Heart left ventricle (tissue), 16 donors: ENCODE measurements at regions not wholly inside any gene's neighbourhood (a gene's known extent, or its start where the extent isn't known, plus 50 kb on each side); places are given as distances from the start of the nearest gene placed in this dataset.
A peak's percentile ranks its signal among the peaks of the same experiment; 100 is the strongest.

Experiments
- ATAC-seq, 4 donors: fragments of 200-7000 bp; cut with Tn5 transposase; one replicate each; pipeline ENCODE4 v1.9.1; 2020 to 2022; ENCODE audit warnings: moderate library complexity in 4 of 4, mild to moderate bottlenecking in 3 of 4, moderate number of reproducible peaks in 1 of 4
- DNase-seq, 5 donors: peaks; one replicate each; pipeline ENCODE4 v3.0.0-alpha.2; 2020
- H3K27ac ChIP-seq, 12 donors: fragments of 200-600 bp; sonication (generic) in 4 of 12; one replicate each; pipeline versions ENCODE4 v1.5.0 to v1.8.0; 2016 to 2022; ENCODE audit warnings: mild to moderate bottlenecking in 2 of 12
- H3K27me3 ChIP-seq, 9 donors: fragments of 200-600 bp; sonication (generic) in 2 of 9; one replicate each; pipeline versions ENCODE4 v1.5.1 to v1.8.0; 2016 to 2022; ENCODE audit warnings: mild to moderate bottlenecking in 3 of 9
- H3K36me3 ChIP-seq, 9 donors: fragments of 200-600 bp; sonication (generic) in 2 of 9; one replicate each; pipeline versions ENCODE4 v1.5.0 to v1.8.0; 2018 to 2022; ENCODE audit warnings: mild to moderate bottlenecking in 2 of 9
- H3K4me1 ChIP-seq, 12 donors: fragments of 200-600 bp; sonication (generic) in 4 of 12; one replicate each; pipeline versions ENCODE4 v1.5.0 to v1.8.0; 2016 to 2022; ENCODE audit warnings: mild to moderate bottlenecking in 3 of 12
- H3K4me3 ChIP-seq, 12 donors: fragments of 200-600 bp; sonication (generic) in 4 of 12; one replicate each; pipeline versions ENCODE4 v1.5.0 to v1.8.0; 2017 to 2022; ENCODE audit warnings: mild to moderate bottlenecking in 9 of 12, moderate library complexity in 4 of 12
- H3K9me3 ChIP-seq, 12 donors: fragments of 200-600 bp; sonication (generic) in 4 of 12; one replicate each; pipeline versions ENCODE4 v1.5.0 to v1.8.0; 2016 to 2022; ENCODE audit warnings: mild to moderate bottlenecking in 1 of 12
- POLR2A ChIP-seq, 2 donors: fragments of 450-650 bp; IDR thresholded peaks; one replicate each; pipeline ENCODE4 v1.6.1; 2017; ENCODE audit warnings: antibody characterized with exemption in 2 of 2, mild to moderate bottlenecking in 2 of 2, moderate library complexity in 2 of 2
- WGBS, 4 donors: extraction: QIAGEN DNeasy Blood & Tissue Kit in 2 of 4; methylation state at CpG; one replicate each; pipeline versions ENCODE4 v1.1.5 to v1.1.7; 2013 to 2018; 5-methylcytosine and 5-hydroxymethylcytosine counted together
- intact Hi-C, 10 donors: fragments of 100-400 bp; cut with DNase I; formaldehyde crosslinking; loops; one replicate each; pipeline versions ENCODE4 v1.11.1 to v1.14.2; 2022
- TF ChIP-seq, protein P1 (sequence below), 12 donors: fragments of 200-600 bp; sonication (generic) in 4 of 12; IDR thresholded peaks; one replicate each; pipeline versions ENCODE4 v1.5.0 to v1.8.0; 2018 to 2022; ENCODE audit warnings: antibody characterized with exemption in 12 of 12, mild to moderate bottlenecking in 5 of 12
- donor health status: ischemic (EF 13 %, LVEDD 7.1; RV severe dilation, severe dysfunction).
- donor health status: healthy with polysubstance abuse.
- donor health status: DM: no; HTN: yes; CAD: no.
- donor health status: DM: no; HTN: no; CAD: no.
- donor health status: ischemic (EF 25% LVEDD 6.9; RV normal size, moderate dysfunction).
- donor health status: ischemic (EF 25% LVEDD 5.7; RV mildly dilated, moderate dysfunction).
- donor health status: healthy.
- donor health status: DM: yes; HTN: yes; CAD: no.
- donor health status: ischemic (EF 35%, LVEDD 5.7; RV mildly dilated, moderate dysfunction).
- donor health status: nonischemic (EF 11% LVEDD 7.7; RV severe dilation, severe dysfunction).
- donor health status: DM: yes; HTN: yes; CAD: no.
- donor health status: PGD.
- donor health status: ischemic (EF 29% LVEDD 5.4; RV normal size, mild dysfunction).
- donor health status: nonischemic (EF 23%, LVEDD 6.1; RV moderate dilation, normal function).

DNA sequence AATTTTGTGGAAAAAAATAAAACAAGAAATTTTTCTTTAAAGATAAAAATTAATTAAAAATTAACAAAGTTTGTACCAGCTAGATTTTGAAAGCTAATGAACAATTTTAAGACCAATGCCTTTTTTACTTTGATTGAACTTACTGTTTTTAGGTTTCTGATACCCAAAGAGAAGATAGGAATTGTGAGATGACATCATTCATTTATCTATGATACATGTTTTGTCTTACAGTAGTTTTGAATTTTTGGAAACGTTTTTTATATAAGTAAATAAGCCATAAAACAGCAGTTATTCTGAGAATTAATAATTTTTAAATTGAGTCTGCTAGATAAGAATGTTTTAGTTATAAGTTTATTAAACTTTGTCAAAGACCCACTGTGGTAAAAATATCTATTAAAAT lies 65.0 kb upstream of the GPR174 start:
- intact Hi-C loops: no loop called here
- Histone ChIP-seq H3K4me1 (peaks cover 0 to 4% (median 0%) of the 10 kb centered on the region in 12 donors), H3K36me3 (no peaks in the 10 kb centered on the region), H3K4me3 (no peak overlapping the region), H3K27me3 (peaks cover 0 to 7% (median 0%) of the 10 kb centered on the region in 9 donors), H3K9me3 (peaks cover 0 to 7% (median 0%) of the 10 kb centered on the region in 12 donors), H3K27ac (no peak overlapping the region)
- 28 to 57% (median 38%) methylated on average over 1 of the region's 1 CpG for WGBS, 4 donors
- ATAC-seq: no peak
- TF ChIP-seq, protein P1, sequence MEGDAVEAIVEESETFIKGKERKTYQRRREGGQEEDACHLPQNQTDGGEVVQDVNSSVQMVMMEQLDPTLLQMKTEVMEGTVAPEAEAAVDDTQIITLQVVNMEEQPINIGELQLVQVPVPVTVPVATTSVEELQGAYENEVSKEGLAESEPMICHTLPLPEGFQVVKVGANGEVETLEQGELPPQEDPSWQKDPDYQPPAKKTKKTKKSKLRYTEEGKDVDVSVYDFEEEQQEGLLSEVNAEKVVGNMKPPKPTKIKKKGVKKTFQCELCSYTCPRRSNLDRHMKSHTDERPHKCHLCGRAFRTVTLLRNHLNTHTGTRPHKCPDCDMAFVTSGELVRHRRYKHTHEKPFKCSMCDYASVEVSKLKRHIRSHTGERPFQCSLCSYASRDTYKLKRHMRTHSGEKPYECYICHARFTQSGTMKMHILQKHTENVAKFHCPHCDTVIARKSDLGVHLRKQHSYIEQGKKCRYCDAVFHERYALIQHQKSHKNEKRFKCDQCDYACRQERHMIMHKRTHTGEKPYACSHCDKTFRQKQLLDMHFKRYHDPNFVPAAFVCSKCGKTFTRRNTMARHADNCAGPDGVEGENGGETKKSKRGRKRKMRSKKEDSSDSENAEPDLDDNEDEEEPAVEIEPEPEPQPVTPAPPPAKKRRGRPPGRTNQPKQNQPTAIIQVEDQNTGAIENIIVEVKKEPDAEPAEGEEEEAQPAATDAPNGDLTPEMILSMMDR (IDR thresholded peaks at IDR 0.05): no peak
- TF ChIP-seq POLR2A (IDR thresholded peaks at IDR 0.05): no peak
- DNase-seq: no peak

DNA sequence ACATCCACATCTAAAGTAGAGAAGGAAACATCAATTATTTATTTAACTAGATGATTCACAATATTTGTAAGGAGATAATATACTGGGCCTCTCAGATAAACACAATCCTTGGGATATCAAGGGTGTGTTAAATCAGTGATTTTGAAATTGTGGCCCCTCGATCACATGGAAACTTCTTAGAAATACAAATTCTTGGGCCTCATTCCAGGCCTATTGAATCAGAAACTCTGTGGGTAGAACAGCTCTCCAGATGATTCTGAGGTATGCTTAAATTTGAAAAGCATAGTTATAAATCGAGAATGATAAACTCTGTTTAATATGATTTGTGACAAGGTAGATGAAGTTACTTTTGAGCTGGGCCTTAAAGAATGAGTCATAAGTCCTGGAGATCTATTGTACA lies 64.3 kb upstream of the GPR174 start:
- Histone ChIP-seq H3K36me3 (no peaks in the 10 kb centered on the region), H3K4me3 (no peak overlapping the region), H3K27me3 (peaks cover 0 to 12% (median 0%) of the 10 kb centered on the region in 9 donors), H3K9me3 (peaks cover 0 to 7% (median 0%) of the 10 kb centered on the region in 12 donors), H3K27ac (no peak overlapping the region), H3K4me1 (peaks cover 0 to 4% (median 0%) of the 10 kb centered on the region in 12 donors)
- intact Hi-C loops: loop anchor here in 9 of 10 donors (5.0 to 10.0 kb wide), 3 partner anchors 515 to 525 kb away; no protein-coding TSS in a partner anchor
- WGBS, 4 donors: 51 to 69% (median 64%) methylated on average over 2 of the region's 2 CpGs
- TF ChIP-seq, protein P1 (IDR thresholded peaks at IDR 0.05): no peak
- no peak for TF ChIP-seq POLR2A (IDR thresholded peaks at IDR 0.05)
- DNase-seq (no peak), ATAC-seq (no peak)

DNA sequence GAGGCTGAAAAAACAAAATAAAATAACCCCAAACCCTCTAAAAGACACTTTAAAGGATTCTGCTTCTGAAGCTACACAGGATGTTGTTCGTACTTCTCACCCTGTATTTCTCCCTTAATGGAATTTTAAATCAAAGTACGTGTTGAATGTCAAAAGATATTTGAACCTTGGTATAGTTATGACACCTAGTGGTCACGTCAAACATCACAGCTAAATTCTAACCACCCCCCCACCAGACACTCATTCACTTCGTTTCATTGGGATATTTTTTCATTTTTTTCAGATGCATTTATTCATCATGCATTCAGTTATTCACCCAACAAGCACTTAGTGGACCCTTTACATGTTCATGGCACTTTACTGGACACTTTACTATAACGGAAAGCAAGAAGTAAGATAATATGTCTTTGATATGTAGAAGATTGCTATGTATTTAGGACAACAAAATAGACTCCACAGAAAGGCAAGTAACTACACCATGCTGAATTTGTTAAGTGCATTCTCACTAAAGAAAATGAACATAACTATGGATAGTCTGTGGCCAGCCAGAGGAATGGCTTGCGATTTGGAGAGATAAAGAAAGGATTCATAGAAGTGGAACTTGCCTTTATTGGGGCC lies 62.5 kb upstream of the GPR174 start:
- intact Hi-C loops: loop anchor here in 9 of 10 donors (5.0 to 10.0 kb wide), 3 partner anchors 517 to 527 kb away; no protein-coding TSS in a partner anchor

DNA sequence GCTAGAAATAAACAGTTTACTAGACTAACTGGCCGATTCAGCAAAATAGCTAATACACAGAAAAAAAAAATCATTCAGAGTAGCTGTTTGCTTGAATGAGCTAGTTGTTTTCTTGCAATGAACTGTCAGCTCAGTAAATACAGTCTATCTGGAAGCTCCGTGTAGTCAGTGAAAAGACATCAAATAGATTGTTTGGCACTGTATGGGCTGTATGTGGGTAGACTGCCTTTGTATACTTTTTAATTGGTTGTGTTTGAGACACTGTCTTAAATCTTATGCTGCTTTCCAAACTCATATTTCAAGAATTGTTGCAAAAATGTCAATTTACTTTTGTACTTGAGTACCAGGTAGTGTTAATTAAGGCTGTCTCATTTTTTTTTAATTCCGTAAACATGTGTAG lies 61.6 kb upstream of the GPR174 start:
- no peak for TF ChIP-seq POLR2A (IDR thresholded peaks at IDR 0.05)
- DNase-seq (no peak), ATAC-seq (no peak)
- intact Hi-C loops: loop anchor here in 9 of 10 donors (5.0 to 10.0 kb wide), 3 partner anchors 518 to 528 kb away; no protein-coding TSS in a partner anchor
- Histone ChIP-seq H3K4me3 (no peak overlapping the region), H3K27ac (no peak overlapping the region), H3K36me3 (no peaks in the 10 kb centered on the region), H3K9me3 (no peaks in the 10 kb centered on the region), H3K4me1 (peaks cover 0 to 4% (median 0%) of the 10 kb centered on the region in 12 donors), H3K27me3 (peaks cover 0 to 12% (median 0%) of the 10 kb centered on the region in 9 donors)
- 43 to 66% (median 58%) methylated on average over 3 of the region's 3 CpGs for WGBS, 4 donors

More for the DNA sequence above, 62.5 kb upstream of the GPR174 start:
- 10 to 19% (median 14%) methylated on average over 6 of the region's 6 CpGs for WGBS, 4 donors
- Histone ChIP-seq H3K36me3 (no peaks in the 10 kb centered on the region), H3K9me3 (no peaks in the 10 kb centered on the region), H3K27me3 (peaks cover 0 to 12% (median 0%) of the 10 kb centered on the region in 9 donors), H3K4me1 (peaks cover 0 to 4% (median 0%) of the 10 kb centered on the region in 12 donors), H3K4me3 (peak overlapping the region in 1 of 12 donors; percentile 30), H3K27ac (no peak overlapping the region)
- peak in 1 of 5 donors; percentile 6 for DNase-seq
- no peak for TF ChIP-seq POLR2A (IDR thresholded peaks at IDR 0.05)
- TF ChIP-seq, protein P1 (IDR thresholded peaks at IDR 0.05): peak; percentile 44 to 69 (median 60)
- peak in 3 of 4 donors; percentile 52 to 59 (median 59) for ATAC-seq
